BE2C (cell line): ENCODE measurements at regions not wholly inside any gene's neighbourhood (a gene's known extent, or its start where the extent isn't known, plus 50 kb on each side); places are given as distances from the start of the nearest gene placed in this dataset.

ENCODE experiments used
- DNase-seq: peaks from one replicate; pipeline ENCODE4 v3.0.0-alpha.2; 2020
- H3K27me3 ChIP-seq: fragments of 250-450 bp; sonication (Bioruptor Pico); 2 replicates; pipeline ENCODE4 v1.5.1; 2020; ENCODE audit warnings: mild to moderate bottlenecking
- H3K36me3 ChIP-seq: fragments of 250-450 bp; sonication (Bioruptor Pico); 2 replicates; pipeline ENCODE4 v1.5.1; 2020; ENCODE audit warnings: mild to moderate bottlenecking
- H3K4me1 ChIP-seq: fragments of 250-450 bp; sonication (Bioruptor Pico); 2 replicates; pipeline ENCODE4 v1.5.1; 2020
- H3K4me3 ChIP-seq: 2 replicates; pipeline ENCODE4 v1.5.1; 2011; ENCODE audit warnings: low read depth, low read length
- H3K9me3 ChIP-seq: fragments of 250-450 bp; sonication (Bioruptor Pico); 2 replicates; pipeline ENCODE4 v1.5.1; 2020
- TF ChIP-seq, protein P1 (sequence below): IDR thresholded peaks from 2 replicates; pipeline ENCODE4 v1.5.1; 2012; ENCODE audit warnings: mild to moderate bottlenecking, low read depth, low read length

DNA sequence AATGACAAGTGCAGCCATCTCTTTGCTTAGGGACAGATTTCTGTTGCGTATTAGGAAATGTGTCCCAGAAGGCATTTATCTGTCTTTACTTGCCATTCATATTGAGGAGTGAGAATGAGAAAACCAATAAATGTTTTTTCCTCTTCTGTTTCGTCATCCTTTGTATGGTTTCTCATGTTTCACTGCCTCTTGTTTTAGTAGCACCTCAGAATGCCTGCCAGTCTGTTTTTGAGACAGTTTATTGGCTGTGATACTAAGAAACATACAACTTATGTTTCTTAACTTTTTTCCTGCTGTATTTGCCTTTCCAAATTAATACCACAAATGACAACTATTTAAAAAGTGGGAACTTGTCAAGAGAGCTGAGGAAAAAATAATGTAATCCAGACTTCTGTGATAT lies 390.2 kb upstream of the GOLIM4 start:
- Histone ChIP-seq H3K9me3 (no peaks in the 10 kb centered on the region), H3K36me3 (no peaks in the 10 kb centered on the region), H3K4me1 (no peaks in the 10 kb centered on the region), H3K27me3 (no peaks in the 10 kb centered on the region), H3K4me3 (no peak overlapping the region)
- DNase-seq, result no peak
- TF ChIP-seq, protein P1, sequence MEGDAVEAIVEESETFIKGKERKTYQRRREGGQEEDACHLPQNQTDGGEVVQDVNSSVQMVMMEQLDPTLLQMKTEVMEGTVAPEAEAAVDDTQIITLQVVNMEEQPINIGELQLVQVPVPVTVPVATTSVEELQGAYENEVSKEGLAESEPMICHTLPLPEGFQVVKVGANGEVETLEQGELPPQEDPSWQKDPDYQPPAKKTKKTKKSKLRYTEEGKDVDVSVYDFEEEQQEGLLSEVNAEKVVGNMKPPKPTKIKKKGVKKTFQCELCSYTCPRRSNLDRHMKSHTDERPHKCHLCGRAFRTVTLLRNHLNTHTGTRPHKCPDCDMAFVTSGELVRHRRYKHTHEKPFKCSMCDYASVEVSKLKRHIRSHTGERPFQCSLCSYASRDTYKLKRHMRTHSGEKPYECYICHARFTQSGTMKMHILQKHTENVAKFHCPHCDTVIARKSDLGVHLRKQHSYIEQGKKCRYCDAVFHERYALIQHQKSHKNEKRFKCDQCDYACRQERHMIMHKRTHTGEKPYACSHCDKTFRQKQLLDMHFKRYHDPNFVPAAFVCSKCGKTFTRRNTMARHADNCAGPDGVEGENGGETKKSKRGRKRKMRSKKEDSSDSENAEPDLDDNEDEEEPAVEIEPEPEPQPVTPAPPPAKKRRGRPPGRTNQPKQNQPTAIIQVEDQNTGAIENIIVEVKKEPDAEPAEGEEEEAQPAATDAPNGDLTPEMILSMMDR, result no peak

DNA sequence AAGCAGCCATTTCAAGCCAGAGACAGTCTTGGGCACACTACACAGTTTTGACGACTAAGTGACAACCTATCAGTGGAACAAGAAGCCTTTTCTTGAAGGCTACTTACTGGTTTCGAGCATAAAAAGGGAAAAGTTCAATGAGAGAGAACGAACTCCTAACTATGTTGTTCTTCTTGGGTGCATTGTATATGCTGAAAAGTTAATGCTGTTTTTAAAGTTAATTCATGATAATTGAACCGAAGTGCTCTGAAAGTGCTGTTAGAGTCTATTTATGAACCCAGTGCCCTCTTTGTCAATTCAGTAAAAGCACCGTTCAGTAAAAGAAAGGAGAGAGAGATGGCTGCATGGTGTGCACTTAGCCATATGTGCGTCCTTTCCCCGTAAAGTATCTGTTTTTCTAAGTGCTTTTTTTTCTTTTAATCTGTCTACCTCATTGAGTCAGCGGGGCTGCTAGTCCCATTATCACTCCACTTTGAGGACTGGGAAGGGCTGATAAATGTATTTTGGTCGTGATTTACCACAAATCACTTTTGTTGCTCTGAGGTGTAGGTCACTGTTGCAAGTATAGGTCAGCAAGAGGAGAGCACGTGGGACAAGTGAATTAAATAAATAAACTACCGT lies 380.7 kb upstream of the GOLIM4 start:
- Histone ChIP-seq H3K4me3 (no peak overlapping the region), H3K4me1 (no peaks in the 10 kb centered on the region), H3K27me3 (no peaks in the 10 kb centered on the region), H3K9me3 (no peaks in the 10 kb centered on the region), H3K36me3 (no peaks in the 10 kb centered on the region)
- TF ChIP-seq, protein P1, result no peak
- no peak for DNase-seq

DNA sequence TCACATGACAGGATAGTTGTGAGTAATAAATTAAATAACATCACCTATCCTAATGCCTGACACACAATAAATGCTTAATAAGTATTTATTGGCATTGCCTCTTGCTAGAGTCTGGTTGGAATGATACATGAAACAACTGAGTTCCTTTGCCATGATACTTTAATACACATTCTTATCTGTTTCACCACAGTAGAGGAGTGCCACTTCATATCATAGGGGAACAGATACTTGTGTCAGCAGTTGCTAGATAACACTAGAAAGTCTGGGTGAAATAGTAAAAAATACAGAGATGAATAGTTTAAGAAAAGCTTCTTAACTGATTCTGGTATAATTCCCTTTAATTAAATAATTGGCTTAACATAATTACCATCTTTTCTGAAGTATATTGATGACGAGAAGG lies 380.0 kb upstream of the GOLIM4 start:
- H3K36me3 ChIP-seq, result no peaks in the 10 kb centered on the region
- H3K4me1 ChIP-seq, result no peaks in the 10 kb centered on the region
- H3K9me3 ChIP-seq, result no peaks in the 10 kb centered on the region
- TF ChIP-seq, protein P1, result no peak
- H3K4me3 ChIP-seq, result no peak overlapping the region
- DNase-seq, result no peak
- H3K27me3 ChIP-seq, result no peaks in the 10 kb centered on the region

DNA sequence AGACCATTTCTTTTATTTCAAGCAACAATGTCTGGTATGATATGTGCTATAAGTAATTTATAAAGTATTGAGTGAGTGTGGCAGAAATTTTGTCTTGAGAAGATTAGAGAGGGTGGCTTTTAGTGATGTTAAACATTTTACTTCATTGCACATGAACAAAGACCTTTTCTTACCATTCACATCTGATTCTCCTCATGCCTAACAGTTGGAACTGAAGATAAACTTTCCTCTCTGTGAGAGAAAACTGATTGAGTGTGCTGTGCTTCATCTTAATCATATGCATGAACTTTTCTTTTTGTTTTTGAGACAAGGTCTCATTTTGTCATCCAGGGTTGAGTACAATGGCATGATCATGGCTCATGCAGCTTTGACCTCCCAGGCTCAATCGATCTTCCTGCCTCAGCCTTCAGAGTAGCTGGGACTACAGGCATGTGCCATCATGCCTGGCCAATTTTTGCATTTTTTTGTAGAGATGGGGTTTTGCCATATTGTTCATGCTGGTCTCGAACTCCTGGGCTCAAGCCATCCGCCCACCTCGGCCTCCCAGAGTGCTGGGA lies 377.7 kb upstream of the GOLIM4 start:
- Histone ChIP-seq H3K27me3 (no peaks in the 10 kb centered on the region), H3K36me3 (no peaks in the 10 kb centered on the region), H3K4me3 (no peak overlapping the region), H3K9me3 (no peaks in the 10 kb centered on the region), H3K4me1 (no peaks in the 10 kb centered on the region)
- DNase-seq, result no peak
- TF ChIP-seq, protein P1, result no peak

DNA sequence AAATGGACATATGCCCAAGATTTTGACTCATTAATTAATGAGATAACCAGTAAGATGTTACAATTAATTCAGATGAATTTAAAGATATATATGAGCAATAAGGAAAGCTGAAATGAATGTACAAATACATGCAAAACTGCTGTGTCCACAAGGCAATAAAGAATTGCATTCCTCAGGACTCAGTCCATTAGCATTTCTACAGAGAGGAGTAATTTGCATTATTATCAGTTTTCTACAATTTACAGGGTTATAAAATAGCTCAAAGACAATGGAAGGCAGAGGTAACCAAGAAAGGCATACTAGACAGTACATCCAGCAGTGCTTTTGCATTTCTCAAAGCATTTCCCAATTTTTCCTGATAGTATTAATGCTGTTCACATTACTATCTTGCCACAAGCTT lies 377.1 kb upstream of the GOLIM4 start:
- H3K9me3 ChIP-seq, result no peaks in the 10 kb centered on the region
- H3K27me3 ChIP-seq, result no peaks in the 10 kb centered on the region
- H3K36me3 ChIP-seq, result no peaks in the 10 kb centered on the region
- H3K4me1 ChIP-seq, result no peaks in the 10 kb centered on the region
- TF ChIP-seq, protein P1, result no peak
- DNase-seq, result no peak
- H3K4me3 ChIP-seq, result no peak overlapping the region

DNA sequence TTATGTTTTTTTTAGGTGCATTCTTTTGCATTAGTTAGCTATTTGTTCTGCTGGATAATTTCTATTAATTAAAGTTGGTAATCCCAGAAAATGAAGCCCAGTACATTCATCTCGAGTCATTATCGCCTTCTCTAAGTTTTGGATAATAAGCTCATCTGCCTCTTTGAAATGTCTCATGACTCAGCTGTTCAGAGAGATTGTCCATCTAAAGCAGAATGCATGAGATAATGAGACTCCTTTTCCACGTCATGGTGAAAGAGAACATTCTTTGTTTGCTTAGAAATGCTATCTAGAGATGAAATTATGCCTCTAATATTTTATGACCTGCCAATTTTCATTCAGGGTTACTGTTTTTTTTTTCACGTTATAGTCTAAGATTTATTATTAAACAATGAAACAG lies 374.7 kb upstream of the GOLIM4 start:
- Histone ChIP-seq H3K4me3 (no peak overlapping the region), H3K9me3 (no peaks in the 10 kb centered on the region), H3K4me1 (no peaks in the 10 kb centered on the region), H3K27me3 (no peaks in the 10 kb centered on the region), H3K36me3 (no peaks in the 10 kb centered on the region)
- TF ChIP-seq, protein P1, result no peak
- no peak for DNase-seq
